Astrocyte (in vitro differentiated cells and primary cell): ENCODE measurements at regions not wholly inside any gene's neighbourhood (a gene's known extent, or its start where the extent isn't known, plus 50 kb on each side); places are given as distances from the start of the nearest gene placed in this dataset.

ENCODE experiments used
- DNase-seq: peaks from one replicate; pipeline ENCODE4 v3.0.0-alpha.2; 2010; ENCODE audit warnings: low read depth
- FAIRE-seq: peaks from 2 replicates; lab custom pipeline; 2011; peaks lifted over from hg19 to GRCh38; lab: Jason Lieb, UNC
- H2AFZ ChIP-seq: 2 replicates; pipeline ENCODE4 v1.6.0; 2012; ENCODE audit warnings: low read depth, low read length, inconsistent platforms
- H3K27ac ChIP-seq: 2 replicates; pipeline ENCODE4 v1.5.1; 2011; ENCODE audit warnings: low read depth, low read length, inconsistent platforms
- H3K27me3 ChIP-seq: 2 replicates; pipeline ENCODE4 v1.6.0; 2011; ENCODE audit warnings: low read length, inconsistent platforms; ENCODE audit not compliant: insufficient read depth
- H3K36me3 ChIP-seq: 2 replicates; pipeline ENCODE4 v1.5.1; 2011; ENCODE audit warnings: low read length, inconsistent platforms; ENCODE audit not compliant: insufficient read depth
- H3K4me1 ChIP-seq: 2 replicates; pipeline ENCODE4 v1.5.1; 2011; ENCODE audit warnings: low read length, inconsistent platforms; ENCODE audit not compliant: insufficient read depth
- H3K4me2 ChIP-seq: 2 replicates; pipeline ENCODE4 v1.6.0; 2012; ENCODE audit warnings: low read length, inconsistent platforms
- H3K4me3 ChIP-seq: 2 replicates; pipeline ENCODE4 v1.5.1; 2011; ENCODE audit warnings: low read depth, mild to moderate bottlenecking, low read length, inconsistent platforms; ENCODE audit not compliant: insufficient read depth
- H3K79me2 ChIP-seq: 2 replicates; pipeline ENCODE4 v1.6.0; 2012; ENCODE audit warnings: mild to moderate bottlenecking, low read length, inconsistent platforms; ENCODE audit not compliant: insufficient read depth
- H3K9ac ChIP-seq: 2 replicates; pipeline ENCODE4 v1.6.0; 2012; ENCODE audit warnings: mild to moderate bottlenecking, low read length, inconsistent platforms
- H3K9me3 ChIP-seq: 2 replicates; pipeline ENCODE4 v1.5.1; 2012; ENCODE audit warnings: low read depth, mild to moderate bottlenecking, low read length, inconsistent platforms; ENCODE audit not compliant: insufficient read depth
- H4K20me1 ChIP-seq: 2 replicates; pipeline ENCODE4 v1.6.0; 2012; ENCODE audit warnings: low read length, inconsistent platforms; ENCODE audit not compliant: insufficient read depth
- H3K27ac Mint-ChIP-seq: one replicate; pipeline ENCODE4 v1.8.0; 2021; ENCODE audit warnings: mild to moderate bottlenecking, mixed read lengths; ENCODE audit not compliant: unreplicated experiment
- H3K27me3 Mint-ChIP-seq: one replicate; pipeline ENCODE4 v1.8.0; 2021; ENCODE audit warnings: low read depth, mixed read lengths; ENCODE audit not compliant: unreplicated experiment
- H3K36me3 Mint-ChIP-seq: one replicate; pipeline ENCODE4 v1.8.0; 2021; ENCODE audit warnings: low read depth, mixed read lengths; ENCODE audit not compliant: unreplicated experiment
- H3K4me1 Mint-ChIP-seq: one replicate; pipeline ENCODE4 v1.8.0; 2021; ENCODE audit warnings: low read depth, mixed read lengths; ENCODE audit not compliant: unreplicated experiment
- H3K4me3 Mint-ChIP-seq: one replicate; pipeline ENCODE4 v1.8.0; 2021; ENCODE audit warnings: mild to moderate bottlenecking, moderate library complexity, mixed read lengths; ENCODE audit not compliant: unreplicated experiment
- H3K9me3 Mint-ChIP-seq: one replicate; pipeline ENCODE4 v1.8.0; 2021; ENCODE audit warnings: mild to moderate bottlenecking, mixed read lengths; ENCODE audit not compliant: unreplicated experiment
- EZH2 ChIP-seq: IDR thresholded peaks from 2 replicates; pipeline ENCODE4 v1.6.1; 2012; ENCODE audit warnings: mild to moderate bottlenecking, low read length, inconsistent platforms; ENCODE audit not compliant: insufficient read depth
- TF ChIP-seq, protein P1 (sequence below): IDR thresholded peaks from 2 replicates; pipeline ENCODE4 v1.5.1; 2011; ENCODE audit warnings: low read depth, mild to moderate bottlenecking, inconsistent platforms, low read length, moderate library complexity; ENCODE audit not compliant: insufficient read depth

DNA sequence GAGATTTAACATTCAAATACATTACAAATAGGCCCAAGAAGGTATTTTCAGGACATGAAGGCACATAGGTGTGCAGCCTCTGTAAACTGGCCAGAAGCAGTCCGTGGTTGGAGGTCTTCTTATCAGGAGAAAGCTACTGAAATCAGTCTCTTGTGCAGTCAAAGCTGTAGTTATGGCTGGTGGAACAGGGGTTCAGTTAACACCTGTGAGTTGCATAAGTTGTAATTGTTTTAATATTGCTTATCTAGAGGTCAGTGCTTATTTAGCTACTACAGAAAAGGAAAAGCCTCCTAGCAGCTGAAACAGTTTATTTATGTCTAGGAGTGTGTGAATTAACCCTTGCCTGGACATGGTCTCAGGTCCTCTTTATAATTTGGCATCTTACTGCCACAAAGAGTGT is 377.6 kb upstream of the MDGA2 start:
- no peak for FAIRE-seq
- no peaks in the 10 kb centered on the region for H4K20me1 ChIP-seq
- no peaks in the 10 kb centered on the region for H3K9me3 Mint-ChIP-seq
- no peak for TF ChIP-seq EZH2
- TF ChIP-seq, protein P1, sequence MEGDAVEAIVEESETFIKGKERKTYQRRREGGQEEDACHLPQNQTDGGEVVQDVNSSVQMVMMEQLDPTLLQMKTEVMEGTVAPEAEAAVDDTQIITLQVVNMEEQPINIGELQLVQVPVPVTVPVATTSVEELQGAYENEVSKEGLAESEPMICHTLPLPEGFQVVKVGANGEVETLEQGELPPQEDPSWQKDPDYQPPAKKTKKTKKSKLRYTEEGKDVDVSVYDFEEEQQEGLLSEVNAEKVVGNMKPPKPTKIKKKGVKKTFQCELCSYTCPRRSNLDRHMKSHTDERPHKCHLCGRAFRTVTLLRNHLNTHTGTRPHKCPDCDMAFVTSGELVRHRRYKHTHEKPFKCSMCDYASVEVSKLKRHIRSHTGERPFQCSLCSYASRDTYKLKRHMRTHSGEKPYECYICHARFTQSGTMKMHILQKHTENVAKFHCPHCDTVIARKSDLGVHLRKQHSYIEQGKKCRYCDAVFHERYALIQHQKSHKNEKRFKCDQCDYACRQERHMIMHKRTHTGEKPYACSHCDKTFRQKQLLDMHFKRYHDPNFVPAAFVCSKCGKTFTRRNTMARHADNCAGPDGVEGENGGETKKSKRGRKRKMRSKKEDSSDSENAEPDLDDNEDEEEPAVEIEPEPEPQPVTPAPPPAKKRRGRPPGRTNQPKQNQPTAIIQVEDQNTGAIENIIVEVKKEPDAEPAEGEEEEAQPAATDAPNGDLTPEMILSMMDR, result no peak
- H3K27ac Mint-ChIP-seq, result no peak overlapping the region
- H3K27me3 ChIP-seq, result no peaks in the 10 kb centered on the region
- no peak overlapping the region for H3K4me3 Mint-ChIP-seq
- DNase-seq, result no peak
- H3K4me2 ChIP-seq, result no peak overlapping the region
- H3K4me1 Mint-ChIP-seq, result no peaks in the 10 kb centered on the region
- H3K4me3 ChIP-seq, result no peak overlapping the region
- no peak overlapping the region for H3K27ac ChIP-seq
- H3K27me3 Mint-ChIP-seq, result no peaks in the 10 kb centered on the region
- no peaks in the 10 kb centered on the region for H3K4me1 ChIP-seq
- no peaks in the 10 kb centered on the region for H3K9me3 ChIP-seq
- H3K36me3 Mint-ChIP-seq, result no peaks in the 10 kb centered on the region
- no peaks in the 10 kb centered on the region for H3K36me3 ChIP-seq
- no peaks in the 10 kb centered on the region for H3K79me2 ChIP-seq
- no peak overlapping the region for H2AFZ ChIP-seq
- H3K9ac ChIP-seq, result no peak overlapping the region

DNA sequence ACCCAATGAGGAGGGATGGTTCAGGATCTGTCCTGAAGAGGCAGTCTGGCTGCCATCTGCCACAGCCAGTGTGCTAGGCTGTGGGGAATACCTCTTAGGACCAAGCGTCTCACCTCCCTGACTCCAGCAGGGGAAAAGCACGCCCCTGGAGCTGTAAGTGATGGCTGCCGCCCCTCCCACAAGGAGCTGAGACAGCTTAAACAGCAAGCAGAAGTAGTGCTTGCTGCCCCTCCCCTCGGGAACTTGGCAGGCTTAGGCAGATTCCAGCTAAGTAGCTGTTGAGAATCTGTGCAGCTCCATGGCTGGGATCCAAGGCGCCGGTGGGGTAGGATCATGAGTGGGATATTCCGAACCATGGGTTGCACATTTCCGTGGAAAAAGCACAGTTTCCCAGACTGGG is 360.4 kb upstream of the MDGA2 start:
- Histone ChIP-seq H3K27me3 (no peaks in the 10 kb centered on the region), H3K4me3 (no peak overlapping the region), H2AFZ (no peak overlapping the region), H4K20me1 (no peaks in the 10 kb centered on the region), H3K36me3 (no peaks in the 10 kb centered on the region), H3K27ac (no peak overlapping the region), H3K4me2 (no peak overlapping the region), H3K4me1 (no peaks in the 10 kb centered on the region), H3K79me2 (no peaks in the 10 kb centered on the region), H3K9ac (no peak overlapping the region), H3K9me3 (peaks cover 13% of the 10 kb centered on the region)
- no peak for FAIRE-seq
- Mint-ChIP-seq H3K36me3 (no peaks in the 10 kb centered on the region), H3K9me3 (peaks cover 2% of the 10 kb centered on the region), H3K27me3 (no peaks in the 10 kb centered on the region), H3K27ac (no peak overlapping the region), H3K4me1 (no peaks in the 10 kb centered on the region), H3K4me3 (no peak overlapping the region)
- TF ChIP-seq, protein P1, result no peak
- no peak for TF ChIP-seq EZH2
- no peak for DNase-seq

DNA sequence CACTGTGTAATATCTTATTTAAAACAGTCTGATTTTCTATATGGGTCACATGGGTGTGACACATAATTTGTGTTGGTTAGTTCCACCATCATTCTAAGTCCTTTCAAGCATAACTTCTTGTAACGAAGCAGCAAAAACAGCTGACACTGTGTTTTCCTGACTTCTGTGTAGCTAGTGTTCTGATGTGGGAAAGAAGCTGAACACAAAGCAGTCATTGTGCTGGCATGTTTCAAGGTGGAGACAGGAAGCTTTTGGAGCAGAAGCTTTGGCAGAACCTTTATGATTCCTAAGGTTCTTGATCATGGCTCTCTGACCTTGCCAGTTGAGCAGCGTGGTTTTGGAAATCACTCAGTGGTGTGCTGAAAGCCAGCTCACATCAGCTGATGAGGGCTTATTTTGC is 351.7 kb upstream of the MDGA2 start:
- Histone ChIP-seq H3K36me3 (no peaks in the 10 kb centered on the region), H3K27ac (no peak overlapping the region), H3K9me3 (no peaks in the 10 kb centered on the region), H3K4me2 (no peak overlapping the region), H3K79me2 (no peaks in the 10 kb centered on the region), H2AFZ (no peak overlapping the region), H3K9ac (no peak overlapping the region), H3K4me3 (no peak overlapping the region), H4K20me1 (no peaks in the 10 kb centered on the region), H3K27me3 (no peaks in the 10 kb centered on the region), H3K4me1 (no peaks in the 10 kb centered on the region)
- TF ChIP-seq, protein P1, result no peak
- no peak for TF ChIP-seq EZH2
- Mint-ChIP-seq H3K9me3 (no peaks in the 10 kb centered on the region), H3K4me1 (peaks cover 3% of the 10 kb centered on the region), H3K27ac (no peak overlapping the region), H3K27me3 (no peaks in the 10 kb centered on the region), H3K36me3 (no peaks in the 10 kb centered on the region), H3K4me3 (no peak overlapping the region)
- FAIRE-seq (no peak), DNase-seq (no peak)
